SK-N-SH treated with all-trans-retinoic acid at 6 μM for 48 hours (cell line): ENCODE measurements at regions not wholly inside any gene's neighbourhood (a gene's known extent, or its start where the extent isn't known, plus 50 kb on each side); places are given as distances from the start of the nearest gene placed in this dataset.

ENCODE experiments used
- ATAC-seq: fragments of 200-7000 bp; cut with Tn5 transposase; 3 replicates; pipeline ENCODE4 v1.9.1; 2020; ENCODE audit warnings: mild to moderate bottlenecking, moderate library complexity
- ARNTL ChIP-seq: fragments of 450-650 bp; formaldehyde crosslinking; IDR thresholded peaks from 2 replicates; pipeline ENCODE4 v1.5.0; 2020; ENCODE audit warnings: low read depth, mild to moderate bottlenecking, moderate library complexity, borderline replicate concordance
- BACH2 ChIP-seq: fragments of 250-450 bp; sonication (Bioruptor Pico); IDR thresholded peaks from 2 replicates; pipeline ENCODE4 v1.9.0; 2021; ENCODE audit warnings: mild to moderate bottlenecking, borderline replicate concordance
- CSDC2 ChIP-seq: fragments of 250-450 bp; sonication (Bioruptor Pico); IDR thresholded peaks from 2 replicates; pipeline ENCODE4 v1.5.0; 2020; ENCODE audit warnings: mild to moderate bottlenecking, moderate library complexity
- ESRRG ChIP-seq: fragments of 250-450 bp; sonication (Bioruptor Pico); IDR thresholded peaks from 2 replicates; pipeline ENCODE4 v1.6.1; 2021; ENCODE audit warnings: mild to moderate bottlenecking
- GLIS3 ChIP-seq: fragments of 250-450 bp; sonication (Bioruptor Pico); IDR thresholded peaks from 2 replicates; pipeline ENCODE4 v1.5.0; 2020; ENCODE audit warnings: mild to moderate bottlenecking, moderate library complexity
- ISL1 ChIP-seq: fragments of 250-450 bp; sonication (Bioruptor Pico); IDR thresholded peaks from 2 replicates; pipeline ENCODE4 v2.1.2; 2022; ENCODE audit warnings: mild to moderate bottlenecking, moderate library complexity
- OSR1 ChIP-seq: fragments of 250-450 bp; sonication (Bioruptor Pico); IDR thresholded peaks from 2 replicates; pipeline ENCODE4 v1.8.0; 2022; ENCODE audit warnings: moderate library complexity, mild to moderate bottlenecking, inconsistent platforms
- PPARA ChIP-seq: fragments of 250-450 bp; sonication (Bioruptor Pico); IDR thresholded peaks from 2 replicates; pipeline ENCODE4 v1.5.0; 2020; ENCODE audit warnings: mild to moderate bottlenecking, borderline replicate concordance
- RARB ChIP-seq: fragments of 250-450 bp; sonication (Bioruptor Pico); IDR thresholded peaks from 2 replicates; pipeline ENCODE4 v1.8.0; 2021; ENCODE audit warnings: mild to moderate bottlenecking, moderate library complexity
- SNAI2 ChIP-seq: fragments of 250-450 bp; sonication (Bioruptor Pico); IDR thresholded peaks from 2 replicates; pipeline ENCODE4 v1.5.0; 2020; ENCODE audit warnings: mild to moderate bottlenecking, moderate library complexity
- TCF4 ChIP-seq: fragments of 250-450 bp; sonication (Bioruptor Pico); IDR thresholded peaks from 2 replicates; pipeline ENCODE4 v1.8.0; 2021; ENCODE audit warnings: mild to moderate bottlenecking, moderate library complexity, borderline replicate concordance
- TOX ChIP-seq: fragments of 250-450 bp; sonication (Bioruptor Pico); IDR thresholded peaks from 2 replicates; pipeline ENCODE4 v1.8.0; 2021; ENCODE audit warnings: mild to moderate bottlenecking, moderate library complexity, borderline replicate concordance
- ZC3H10 ChIP-seq: fragments of 250-450 bp; sonication (Bioruptor Pico); IDR thresholded peaks from 2 replicates; pipeline ENCODE4 v1.5.1; 2021; ENCODE audit warnings: mild to moderate bottlenecking, moderate library complexity
- ZFP3 ChIP-seq: fragments of 250-450 bp; sonication (Bioruptor Pico); IDR thresholded peaks from 2 replicates; pipeline ENCODE4 v1.5.0; 2020; ENCODE audit warnings: mild to moderate bottlenecking, moderate library complexity
- ZFP30 ChIP-seq: fragments of 450-650 bp; formaldehyde crosslinking; IDR thresholded peaks from 2 replicates; pipeline ENCODE4 v1.5.0; 2022; ENCODE audit warnings: mild to moderate bottlenecking, moderate library complexity
- ZNF8 ChIP-seq: fragments of 450-650 bp; formaldehyde crosslinking; IDR thresholded peaks from 2 replicates; pipeline ENCODE4 v1.5.0; 2020; ENCODE audit warnings: mild to moderate bottlenecking, moderate library complexity
- TF ChIP-seq, protein P1 (sequence below): fragments of 250-450 bp; sonication (Bioruptor Pico); IDR thresholded peaks from 2 replicates; pipeline ENCODE4 v1.5.1; 2020; ENCODE audit warnings: low read depth, mild to moderate bottlenecking, moderate library complexity
- TF ChIP-seq, protein P2 (sequence below): fragments of 250-450 bp; sonication (Bioruptor Pico); IDR thresholded peaks from 2 replicates; pipeline ENCODE4 v1.8.0; 2020; ENCODE audit warnings: mild to moderate bottlenecking, moderate library complexity, borderline replicate concordance
- TF ChIP-seq, protein P3 (sequence below): fragments of 250-450 bp; sonication (Bioruptor Pico); IDR thresholded peaks from 2 replicates; pipeline ENCODE4 v1.8.0; 2021; ENCODE audit warnings: low read depth, mild to moderate bottlenecking, moderate library complexity, borderline replicate concordance
- TF ChIP-seq, protein P4 (sequence below): fragments of 250-450 bp; sonication (Bioruptor Pico); IDR thresholded peaks from 2 replicates; pipeline ENCODE4 v1.5.1; 2021; ENCODE audit warnings: mild to moderate bottlenecking, moderate library complexity

DNA sequence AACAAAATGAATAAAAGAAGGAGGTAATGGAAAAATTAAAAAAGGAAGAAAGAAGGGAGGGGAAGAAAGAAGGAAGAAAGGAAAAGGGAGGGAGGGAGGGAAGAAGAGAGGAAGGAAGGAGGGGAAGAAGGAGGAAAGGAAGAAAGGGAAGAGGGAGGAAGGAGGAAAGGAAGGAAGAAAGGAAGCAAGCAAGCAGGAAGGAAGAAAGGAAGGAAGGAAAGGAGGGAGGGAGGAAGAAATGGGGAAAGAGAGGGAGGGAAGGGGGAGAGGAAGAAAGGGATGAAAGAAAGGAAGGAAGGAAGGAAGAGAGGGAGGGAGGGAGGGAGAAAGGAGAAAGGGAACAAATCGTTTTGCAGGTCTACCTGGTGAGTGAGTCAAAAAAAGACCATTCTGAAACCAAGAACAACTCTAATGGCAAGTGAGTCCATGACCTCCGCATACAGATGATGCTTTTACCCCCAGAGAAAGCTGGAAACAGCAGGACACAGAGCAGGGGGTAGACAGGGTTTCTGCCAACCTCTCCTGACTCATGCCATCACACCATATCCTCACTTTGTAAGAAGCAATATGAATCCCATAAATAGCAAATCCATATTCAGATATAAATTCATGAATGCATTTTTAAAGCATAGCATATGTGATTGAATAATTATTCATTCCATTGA lies 1112.9 kb upstream of the AUTS2 start:
- TF ChIP-seq GLIS3 (CRISPR knock-in tag) (no peak), ZNF8 (CRISPR knock-in tag) (no peak), ZFP30 (CRISPR knock-in tag) (no peak), ESRRG (CRISPR knock-in tag) (no peak), OSR1 (CRISPR knock-in tag) (no peak), SNAI2 (CRISPR knock-in tag) (no peak), ISL1 (CRISPR knock-in tag) (no peak), CSDC2 (CRISPR knock-in tag) (no peak), PPARA (CRISPR knock-in tag) (no peak), TOX (CRISPR knock-in tag) (no peak), ZFP3 (CRISPR knock-in tag) (no peak)
- TF ChIP-seq, protein P1, sequence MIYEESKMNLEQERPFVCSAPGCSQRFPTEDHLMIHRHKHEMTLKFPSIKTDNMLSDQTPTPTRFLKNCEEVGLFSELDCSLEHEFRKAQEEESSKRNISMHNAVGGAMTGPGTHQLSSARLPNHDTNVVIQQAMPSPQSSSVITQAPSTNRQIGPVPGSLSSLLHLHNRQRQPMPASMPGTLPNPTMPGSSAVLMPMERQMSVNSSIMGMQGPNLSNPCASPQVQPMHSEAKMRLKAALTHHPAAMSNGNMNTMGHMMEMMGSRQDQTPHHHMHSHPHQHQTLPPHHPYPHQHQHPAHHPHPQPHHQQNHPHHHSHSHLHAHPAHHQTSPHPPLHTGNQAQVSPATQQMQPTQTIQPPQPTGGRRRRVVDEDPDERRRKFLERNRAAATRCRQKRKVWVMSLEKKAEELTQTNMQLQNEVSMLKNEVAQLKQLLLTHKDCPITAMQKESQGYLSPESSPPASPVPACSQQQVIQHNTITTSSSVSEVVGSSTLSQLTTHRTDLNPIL: no peak
- ATAC-seq: no peak

DNA sequence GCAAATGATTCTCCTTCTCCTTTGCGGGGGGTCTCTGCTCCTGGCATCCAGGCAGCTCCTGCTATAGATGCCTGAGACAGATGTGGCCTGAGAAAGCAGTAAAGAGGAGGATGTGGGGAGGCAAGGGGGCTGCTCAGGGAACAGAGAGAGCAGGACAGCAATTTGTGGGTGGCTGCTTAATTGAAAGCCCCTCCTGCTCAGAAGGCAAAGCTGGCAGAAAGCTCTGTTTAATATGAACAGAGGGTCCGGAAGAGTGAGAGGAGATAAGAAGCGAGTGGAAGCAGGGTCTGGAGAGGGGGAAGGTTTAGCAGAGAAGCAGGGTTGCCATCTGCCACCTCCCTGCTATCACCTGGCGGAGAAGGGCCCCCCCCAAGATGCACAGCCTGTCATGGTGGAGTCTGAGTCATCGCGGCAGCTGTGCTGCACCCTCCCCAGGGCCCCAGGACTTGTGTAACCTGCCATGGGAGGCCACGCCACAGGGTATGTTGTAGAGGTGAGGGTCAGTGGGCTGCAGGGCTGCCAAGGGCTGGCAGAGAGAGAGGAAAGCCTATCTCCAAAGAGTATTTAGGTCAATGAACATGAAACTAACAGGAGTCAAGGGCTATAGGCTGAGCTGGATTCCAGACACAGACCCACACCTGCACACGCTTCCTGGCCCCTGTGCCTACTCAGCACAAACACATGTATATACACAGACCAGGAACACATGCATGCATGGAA lies 1109.8 kb upstream of the AUTS2 start:
- no peak for TF ChIP-seq RARB (CRISPR knock-in tag)
- TF ChIP-seq GLIS3 (CRISPR knock-in tag): no peak
- TF ChIP-seq TCF4: peak; percentile 60; the same call in 1 of the 2 replicates
- no peak for TF ChIP-seq TOX (CRISPR knock-in tag)
- no peak for TF ChIP-seq ISL1 (CRISPR knock-in tag)
- no peak for TF ChIP-seq CSDC2 (CRISPR knock-in tag)
- TF ChIP-seq ZFP30 (CRISPR knock-in tag): no peak
- TF ChIP-seq BACH2 (CRISPR knock-in tag): no peak
- ATAC-seq: no peak

DNA sequence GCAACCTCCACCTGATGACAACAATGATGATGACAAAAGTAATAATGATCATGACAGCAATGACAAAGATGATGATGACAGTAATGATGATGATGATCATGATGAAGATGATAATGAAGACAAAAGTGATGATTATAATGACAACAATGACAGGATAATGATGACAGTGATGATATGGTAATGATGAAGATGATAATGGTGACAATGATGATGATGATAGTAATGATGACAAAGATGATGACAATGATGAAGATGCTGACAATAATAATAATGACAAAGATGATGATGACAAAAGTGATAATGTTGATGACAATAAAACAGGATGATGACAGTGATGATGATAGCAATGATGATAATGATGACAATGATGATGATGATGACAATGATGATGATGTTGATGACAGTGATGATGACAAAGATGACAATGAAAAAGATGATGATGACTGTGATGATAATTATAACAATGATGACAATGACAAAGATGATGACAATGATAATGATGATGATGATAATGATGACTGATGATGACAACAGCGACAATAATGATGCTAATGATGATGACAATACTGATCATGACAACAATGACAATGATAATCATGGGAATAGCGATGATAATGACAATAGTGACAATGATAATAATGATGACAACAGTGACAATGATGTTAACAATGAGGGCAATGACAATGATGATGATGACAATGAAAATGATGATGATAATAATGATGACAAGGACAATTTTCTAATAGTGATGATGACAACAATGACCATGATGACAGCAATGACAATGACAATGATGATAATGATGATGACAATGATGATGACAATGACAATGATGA lies 1106.5 kb upstream of the AUTS2 start:
- TF ChIP-seq ARNTL: no peak
- no peak for TF ChIP-seq GLIS3 (CRISPR knock-in tag)
- no peak for TF ChIP-seq OSR1 (CRISPR knock-in tag)
- TF ChIP-seq CSDC2 (CRISPR knock-in tag): no peak
- TF ChIP-seq, protein P1: no peak
- TF ChIP-seq, all 23 proteins: peak for 0
- no peak for ATAC-seq

DNA sequence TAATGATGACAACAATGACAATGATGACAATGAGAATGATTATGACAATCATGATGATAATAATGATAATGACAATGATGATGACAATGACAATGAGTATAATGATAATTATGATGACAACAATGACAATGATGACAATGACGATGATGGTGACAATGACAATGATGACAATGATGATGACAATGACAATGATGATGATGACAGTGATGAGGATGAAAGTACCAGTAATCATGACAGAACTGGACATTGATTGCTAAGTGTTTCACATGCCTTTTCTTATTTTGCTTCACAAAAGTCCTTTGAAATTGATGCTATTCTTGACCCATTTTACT lies 1106.0 kb upstream of the AUTS2 start:
- ATAC-seq: no peak
- TF ChIP-seq ZNF8 (CRISPR knock-in tag): no peak
- TF ChIP-seq ISL1 (CRISPR knock-in tag): no peak
- TF ChIP-seq TOX (CRISPR knock-in tag): no peak
- TF ChIP-seq, protein P2, sequence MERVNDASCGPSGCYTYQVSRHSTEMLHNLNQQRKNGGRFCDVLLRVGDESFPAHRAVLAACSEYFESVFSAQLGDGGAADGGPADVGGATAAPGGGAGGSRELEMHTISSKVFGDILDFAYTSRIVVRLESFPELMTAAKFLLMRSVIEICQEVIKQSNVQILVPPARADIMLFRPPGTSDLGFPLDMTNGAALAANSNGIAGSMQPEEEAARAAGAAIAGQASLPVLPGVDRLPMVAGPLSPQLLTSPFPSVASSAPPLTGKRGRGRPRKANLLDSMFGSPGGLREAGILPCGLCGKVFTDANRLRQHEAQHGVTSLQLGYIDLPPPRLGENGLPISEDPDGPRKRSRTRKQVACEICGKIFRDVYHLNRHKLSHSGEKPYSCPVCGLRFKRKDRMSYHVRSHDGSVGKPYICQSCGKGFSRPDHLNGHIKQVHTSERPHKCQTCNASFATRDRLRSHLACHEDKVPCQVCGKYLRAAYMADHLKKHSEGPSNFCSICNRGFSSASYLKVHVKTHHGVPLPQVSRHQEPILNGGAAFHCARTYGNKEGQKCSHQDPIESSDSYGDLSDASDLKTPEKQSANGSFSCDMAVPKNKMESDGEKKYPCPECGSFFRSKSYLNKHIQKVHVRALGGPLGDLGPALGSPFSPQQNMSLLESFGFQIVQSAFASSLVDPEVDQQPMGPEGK (CRISPR knock-in tag): no peak
- no peak for TF ChIP-seq ZFP30 (CRISPR knock-in tag)

DNA sequence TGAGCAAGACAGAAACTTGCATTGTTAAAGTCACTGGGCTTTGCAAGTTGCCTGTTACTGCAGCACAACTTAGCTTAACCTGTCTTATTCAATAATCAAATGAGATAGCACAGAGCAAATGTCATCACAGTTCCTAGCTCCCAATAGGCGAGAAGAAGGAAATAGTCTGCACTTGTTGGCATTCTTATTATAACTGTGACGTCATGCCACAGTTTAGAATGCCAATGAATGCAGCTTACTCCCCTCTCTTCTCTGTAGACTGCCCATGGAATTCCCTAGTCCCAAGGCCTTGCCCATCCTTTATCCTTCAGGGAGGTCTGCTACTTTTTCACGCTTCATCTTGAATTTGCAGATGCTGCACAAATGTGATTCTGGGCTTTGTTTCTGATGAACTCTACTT lies 1094.9 kb upstream of the AUTS2 start:
- ATAC-seq: no peak
- TF ChIP-seq BACH2 (CRISPR knock-in tag): no peak
- TF ChIP-seq, protein P3, sequence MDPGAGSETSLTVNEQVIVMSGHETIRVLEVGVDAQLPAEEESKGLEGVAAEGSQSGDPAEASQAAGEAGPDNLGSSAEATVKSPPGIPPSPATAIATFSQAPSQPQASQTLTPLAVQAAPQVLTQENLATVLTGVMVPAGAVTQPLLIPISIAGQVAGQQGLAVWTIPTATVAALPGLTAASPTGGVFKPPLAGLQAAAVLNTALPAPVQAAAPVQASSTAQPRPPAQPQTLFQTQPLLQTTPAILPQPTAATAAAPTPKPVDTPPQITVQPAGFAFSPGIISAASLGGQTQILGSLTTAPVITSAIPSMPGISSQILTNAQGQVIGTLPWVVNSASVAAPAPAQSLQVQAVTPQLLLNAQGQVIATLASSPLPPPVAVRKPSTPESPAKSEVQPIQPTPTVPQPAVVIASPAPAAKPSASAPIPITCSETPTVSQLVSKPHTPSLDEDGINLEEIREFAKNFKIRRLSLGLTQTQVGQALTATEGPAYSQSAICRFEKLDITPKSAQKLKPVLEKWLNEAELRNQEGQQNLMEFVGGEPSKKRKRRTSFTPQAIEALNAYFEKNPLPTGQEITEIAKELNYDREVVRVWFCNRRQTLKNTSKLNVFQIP (CRISPR knock-in tag): no peak
- TF ChIP-seq ISL1 (CRISPR knock-in tag): no peak
- TF ChIP-seq ARNTL: no peak
- no peak for TF ChIP-seq GLIS3 (CRISPR knock-in tag)
- TF ChIP-seq, protein P4, sequence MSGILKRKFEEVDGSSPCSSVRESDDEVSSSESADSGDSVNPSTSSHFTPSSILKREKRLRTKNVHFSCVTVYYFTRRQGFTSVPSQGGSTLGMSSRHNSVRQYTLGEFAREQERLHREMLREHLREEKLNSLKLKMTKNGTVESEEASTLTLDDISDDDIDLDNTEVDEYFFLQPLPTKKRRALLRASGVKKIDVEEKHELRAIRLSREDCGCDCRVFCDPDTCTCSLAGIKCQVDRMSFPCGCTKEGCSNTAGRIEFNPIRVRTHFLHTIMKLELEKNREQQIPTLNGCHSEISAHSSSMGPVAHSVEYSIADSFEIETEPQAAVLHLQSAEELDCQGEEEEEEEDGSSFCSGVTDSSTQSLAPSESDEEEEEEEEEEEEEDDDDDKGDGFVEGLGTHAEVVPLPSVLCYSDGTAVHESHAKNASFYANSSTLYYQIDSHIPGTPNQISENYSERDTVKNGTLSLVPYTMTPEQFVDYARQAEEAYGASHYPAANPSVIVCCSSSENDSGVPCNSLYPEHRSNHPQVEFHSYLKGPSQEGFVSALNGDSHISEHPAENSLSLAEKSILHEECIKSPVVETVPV (CRISPR knock-in tag): no peak
- no peak for TF ChIP-seq ZC3H10 (CRISPR knock-in tag)
- no peak for TF ChIP-seq TCF4
- TF ChIP-seq RARB (CRISPR knock-in tag): no peak
- no peak for TF ChIP-seq ESRRG (CRISPR knock-in tag)
- TF ChIP-seq ZNF8 (CRISPR knock-in tag): no peak
